Keratinocyte (primary cell): ENCODE measurements at regions not wholly inside any gene's neighbourhood (a gene's known extent, or its start where the extent isn't known, plus 50 kb on each side); places are given as distances from the start of the nearest gene placed in this dataset.

Experiments used
- EZH2 ChIP-seq: IDR thresholded peaks from one replicate; pipeline ENCODE4 v1.6.1; 2012; ENCODE audit warnings: inconsistent platforms, mild to moderate bottlenecking, low read length, moderate library complexity
- TF ChIP-seq, protein P1 (sequence below), 3 experiments: IDR thresholded peaks in 1 of 3; conservative IDR thresholded peaks in 1 of 3; optimal IDR thresholded peaks in 1 of 3; 2 replicates in 2 of 3; 3 replicates in 1 of 3; pipeline versions ENCODE3 to v1.5.1; 2011; ENCODE audit warnings: low read length in 3 of 3, mild to moderate bottlenecking in 3 of 3, moderate library complexity in 2 of 3, control low read depth in 1 of 3, inconsistent platforms in 1 of 3; ENCODE audit not compliant: insufficient read depth in 2 of 3; ENCODE audit errors: extremely low read depth in 1 of 3

DNA sequence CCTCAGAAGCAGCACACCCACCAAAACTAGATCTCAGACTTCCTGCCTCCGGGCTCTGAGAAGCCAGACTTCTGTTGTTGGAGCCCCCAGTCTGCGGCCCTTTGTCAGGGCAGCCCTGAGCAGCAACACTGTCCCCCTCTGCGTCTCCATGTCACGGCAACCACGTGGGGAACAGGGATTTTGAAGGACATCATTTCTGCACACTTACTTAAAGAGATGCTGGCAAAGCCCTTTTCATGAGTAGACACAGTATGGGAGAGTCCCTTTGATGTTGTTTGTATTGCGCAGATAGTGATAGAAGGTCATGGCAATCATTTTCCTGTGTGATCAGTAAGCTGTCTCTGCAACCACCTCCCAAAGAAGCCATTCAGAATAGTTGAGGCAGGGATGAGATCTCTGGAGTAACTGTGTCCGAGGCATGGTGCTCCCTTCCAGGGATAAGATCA is 69.1 kb upstream of the ID2 start:
- TF ChIP-seq, protein P1, sequence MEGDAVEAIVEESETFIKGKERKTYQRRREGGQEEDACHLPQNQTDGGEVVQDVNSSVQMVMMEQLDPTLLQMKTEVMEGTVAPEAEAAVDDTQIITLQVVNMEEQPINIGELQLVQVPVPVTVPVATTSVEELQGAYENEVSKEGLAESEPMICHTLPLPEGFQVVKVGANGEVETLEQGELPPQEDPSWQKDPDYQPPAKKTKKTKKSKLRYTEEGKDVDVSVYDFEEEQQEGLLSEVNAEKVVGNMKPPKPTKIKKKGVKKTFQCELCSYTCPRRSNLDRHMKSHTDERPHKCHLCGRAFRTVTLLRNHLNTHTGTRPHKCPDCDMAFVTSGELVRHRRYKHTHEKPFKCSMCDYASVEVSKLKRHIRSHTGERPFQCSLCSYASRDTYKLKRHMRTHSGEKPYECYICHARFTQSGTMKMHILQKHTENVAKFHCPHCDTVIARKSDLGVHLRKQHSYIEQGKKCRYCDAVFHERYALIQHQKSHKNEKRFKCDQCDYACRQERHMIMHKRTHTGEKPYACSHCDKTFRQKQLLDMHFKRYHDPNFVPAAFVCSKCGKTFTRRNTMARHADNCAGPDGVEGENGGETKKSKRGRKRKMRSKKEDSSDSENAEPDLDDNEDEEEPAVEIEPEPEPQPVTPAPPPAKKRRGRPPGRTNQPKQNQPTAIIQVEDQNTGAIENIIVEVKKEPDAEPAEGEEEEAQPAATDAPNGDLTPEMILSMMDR (optimal IDR thresholded peaks at IDR 0.05 in 1 of 3, IDR thresholded peaks at IDR 0.05 in 1 of 3, conservative IDR thresholded peaks at IDR 0.05 in 1 of 3; ENCODE audit: extremely low read depth in 1 of 3, insufficient read depth in 2 of 3, low read length in 3 of 3) = no peak
- TF ChIP-seq EZH2 = no peak
